ENCODE measurements at regions not wholly inside any gene's neighbourhood (a gene's known extent, or its start where the extent isn't known, plus 50 kb on each side); places are given as distances from the start of the nearest gene placed in this dataset.

GRCh38 chr4:114497116-114497515 lies 101.5 kb upstream of the UGT8 start:
- H3K9me3 ChIP-seq, result no peaks in the 10 kb centered on the region
- no peak overlapping the region for H3K4me3 ChIP-seq
- no peaks in the 10 kb centered on the region for H3K4me1 ChIP-seq (replicated peaks)
- DNase-seq (ENCODE audit: low spot score), result no peak
- no peaks in the 10 kb centered on the region for H3K36me3 ChIP-seq
- intact Hi-C loops (cut with DNase I), result no loop called here
- TF ChIP-seq POLR2AphosphoS5 (IDR thresholded peaks at IDR 0.05), result no peak
- TF ChIP-seq, protein P1, sequence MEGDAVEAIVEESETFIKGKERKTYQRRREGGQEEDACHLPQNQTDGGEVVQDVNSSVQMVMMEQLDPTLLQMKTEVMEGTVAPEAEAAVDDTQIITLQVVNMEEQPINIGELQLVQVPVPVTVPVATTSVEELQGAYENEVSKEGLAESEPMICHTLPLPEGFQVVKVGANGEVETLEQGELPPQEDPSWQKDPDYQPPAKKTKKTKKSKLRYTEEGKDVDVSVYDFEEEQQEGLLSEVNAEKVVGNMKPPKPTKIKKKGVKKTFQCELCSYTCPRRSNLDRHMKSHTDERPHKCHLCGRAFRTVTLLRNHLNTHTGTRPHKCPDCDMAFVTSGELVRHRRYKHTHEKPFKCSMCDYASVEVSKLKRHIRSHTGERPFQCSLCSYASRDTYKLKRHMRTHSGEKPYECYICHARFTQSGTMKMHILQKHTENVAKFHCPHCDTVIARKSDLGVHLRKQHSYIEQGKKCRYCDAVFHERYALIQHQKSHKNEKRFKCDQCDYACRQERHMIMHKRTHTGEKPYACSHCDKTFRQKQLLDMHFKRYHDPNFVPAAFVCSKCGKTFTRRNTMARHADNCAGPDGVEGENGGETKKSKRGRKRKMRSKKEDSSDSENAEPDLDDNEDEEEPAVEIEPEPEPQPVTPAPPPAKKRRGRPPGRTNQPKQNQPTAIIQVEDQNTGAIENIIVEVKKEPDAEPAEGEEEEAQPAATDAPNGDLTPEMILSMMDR (IDR thresholded peaks at IDR 0.05), result no peak
- TF ChIP-seq POLR2A (IDR thresholded peaks at IDR 0.05), result no peak
- no peaks in the 10 kb centered on the region for H3K27me3 ChIP-seq (replicated peaks; ENCODE audit: insufficient read depth)
- no peak overlapping the region for H3K27ac ChIP-seq

DNA sequence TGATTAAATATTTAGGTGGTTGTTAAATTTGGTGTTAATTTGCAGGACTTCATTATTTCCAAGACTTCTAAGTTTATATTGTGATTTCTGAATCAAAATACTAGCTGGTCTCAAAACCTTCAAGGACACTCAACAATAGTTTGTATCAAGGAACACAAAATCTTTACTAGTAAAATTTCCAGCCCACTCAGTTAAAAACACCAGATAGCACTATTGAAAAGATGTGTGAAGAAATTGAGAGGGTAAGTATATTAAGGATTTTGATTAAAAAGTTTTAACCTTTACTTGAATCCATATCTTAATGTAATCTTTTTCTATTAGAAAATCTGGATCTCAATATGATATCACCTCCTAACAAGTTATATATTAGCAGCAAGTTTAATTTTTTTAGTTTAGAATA lies 89.3 kb upstream of the UGT8 start:
- Histone ChIP-seq H3K27ac (no peak overlapping the region), H3K4me3 (no peak overlapping the region), H3K27me3 (replicated peaks; ENCODE audit: insufficient read depth) (no peaks in the 10 kb centered on the region), H3K9me3 (no peaks in the 10 kb centered on the region), H3K4me1 (replicated peaks) (no peaks in the 10 kb centered on the region), H3K36me3 (no peaks in the 10 kb centered on the region)
- intact Hi-C loops (cut with DNase I), result no loop called here
- TF ChIP-seq POLR2A (IDR thresholded peaks at IDR 0.05) (no peak), POLR2AphosphoS5 (IDR thresholded peaks at IDR 0.05) (no peak)
- TF ChIP-seq, protein P1 (IDR thresholded peaks at IDR 0.05), result no peak
- DNase-seq (ENCODE audit: low spot score), result no peak

DNA sequence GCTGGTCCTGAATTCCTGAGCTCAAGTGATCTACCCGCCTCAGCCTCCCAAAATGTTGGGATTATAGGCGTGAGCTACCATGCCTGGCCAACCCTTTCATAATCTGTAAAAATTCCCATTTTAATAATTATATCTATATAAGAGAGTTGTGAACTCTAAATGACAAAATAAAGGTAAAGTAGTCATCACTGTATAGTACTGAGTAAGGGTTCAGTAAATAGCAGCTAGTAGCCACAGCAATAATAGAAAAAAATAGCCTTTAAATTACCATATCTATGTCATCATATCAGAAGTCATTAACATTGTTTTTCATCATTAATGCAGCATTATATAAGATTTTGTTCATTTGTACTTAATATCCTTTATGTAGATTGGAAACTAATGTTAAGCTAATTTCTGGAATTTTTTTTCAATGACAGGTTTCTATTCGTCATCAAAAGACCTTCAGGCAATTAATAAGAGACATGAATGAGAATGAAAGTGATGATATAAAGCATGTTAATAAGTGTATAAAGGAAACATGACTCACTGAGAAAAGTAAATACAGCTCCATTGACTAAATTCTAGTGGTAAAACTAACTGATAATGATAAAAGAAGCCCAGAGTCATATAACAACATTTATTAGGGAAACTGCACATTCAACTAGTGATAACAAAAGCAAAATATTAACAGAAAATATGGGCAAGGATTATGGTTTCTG lies 85.9 kb upstream of the UGT8 start:
- TF ChIP-seq POLR2AphosphoS5 (IDR thresholded peaks at IDR 0.05) (no peak), POLR2A (IDR thresholded peaks at IDR 0.05) (no peak)
- TF ChIP-seq, protein P1 (IDR thresholded peaks at IDR 0.05), result no peak
- Histone ChIP-seq H3K4me3 (no peak overlapping the region), H3K36me3 (no peaks in the 10 kb centered on the region), H3K27ac (no peak overlapping the region), H3K9me3 (no peaks in the 10 kb centered on the region), H3K4me1 (replicated peaks) (no peaks in the 10 kb centered on the region), H3K27me3 (replicated peaks; ENCODE audit: insufficient read depth) (no peaks in the 10 kb centered on the region)
- intact Hi-C loops (cut with DNase I), result no loop called here
- WGBS, result 73% methylated on average over 3 of the region's 3 CpGs
- no peak for DNase-seq (ENCODE audit: low spot score)

DNA sequence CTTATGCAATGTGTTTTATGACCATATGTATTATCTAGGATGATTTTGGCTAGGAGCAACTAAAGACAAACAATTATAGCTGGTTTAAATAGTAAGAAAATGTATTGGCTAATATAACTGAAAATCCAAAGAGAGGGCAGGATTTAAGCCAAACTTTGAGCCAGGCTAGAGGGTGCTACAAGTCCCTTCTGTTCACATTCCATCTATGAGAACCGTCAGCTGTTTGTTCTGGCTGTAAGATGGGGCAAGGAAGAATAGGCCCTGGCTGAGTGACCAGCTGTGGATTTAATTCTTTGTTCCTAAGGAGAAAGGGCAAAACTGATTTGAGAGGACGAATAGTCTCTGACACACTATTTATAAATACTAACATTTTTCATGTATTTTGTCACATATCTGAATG lies 79.2 kb upstream of the UGT8 start:
- 28% methylated on average over 2 of the region's 2 CpGs for WGBS
- Histone ChIP-seq H3K9me3 (no peaks in the 10 kb centered on the region), H3K4me1 (replicated peaks) (no peaks in the 10 kb centered on the region), H3K36me3 (no peaks in the 10 kb centered on the region), H3K4me3 (no peak overlapping the region), H3K27me3 (replicated peaks; ENCODE audit: insufficient read depth) (no peaks in the 10 kb centered on the region), H3K27ac (no peak overlapping the region)
- intact Hi-C loops (cut with DNase I), result no loop called here
- TF ChIP-seq POLR2A (IDR thresholded peaks at IDR 0.05) (no peak), POLR2AphosphoS5 (IDR thresholded peaks at IDR 0.05) (no peak)
- TF ChIP-seq, protein P1 (IDR thresholded peaks at IDR 0.05), result no peak
- no peak for DNase-seq (ENCODE audit: low spot score)

GRCh38 chr4:114527170-114527569 lies 71.4 kb upstream of the UGT8 start:
- no peaks in the 10 kb centered on the region for H3K27me3 ChIP-seq (replicated peaks; ENCODE audit: insufficient read depth)
- TF ChIP-seq, protein P1 (IDR thresholded peaks at IDR 0.05), result no peak
- TF ChIP-seq POLR2A (IDR thresholded peaks at IDR 0.05) (no peak), POLR2AphosphoS5 (IDR thresholded peaks at IDR 0.05) (no peak)
- DNase-seq (ENCODE audit: low spot score), result no peak

More at GRCh38 chr4:114527170-114527569, 71.4 kb upstream of the UGT8 start:
- Histone ChIP-seq H3K36me3 (no peaks in the 10 kb centered on the region), H3K4me1 (replicated peaks) (no peaks in the 10 kb centered on the region), H3K4me3 (no peak overlapping the region), H3K27ac (no peak overlapping the region), H3K9me3 (no peaks in the 10 kb centered on the region)
- WGBS, result 77% methylated on average over 1 of the region's 1 CpG
- intact Hi-C loops (cut with DNase I), result no loop called here
